HG02884 (cell line): ENCODE measurements at regions not wholly inside any gene's neighbourhood (a gene's known extent, or its start where the extent isn't known, plus 50 kb on each side); places are given as distances from the start of the nearest gene placed in this dataset.

Source experiments
- ATAC-seq: cut with Tn5 transposase; IDR thresholded peaks from one replicate; pipeline ENCODE4 v1.9.1; 2021; ENCODE audit warnings: mild to moderate bottlenecking, moderate library complexity; ENCODE audit not compliant: unreplicated experiment

GRCh38 chr2:196248467-196249094 lies 77.2 kb upstream of the STK17B start:
- ATAC-seq, result no peak

DNA sequence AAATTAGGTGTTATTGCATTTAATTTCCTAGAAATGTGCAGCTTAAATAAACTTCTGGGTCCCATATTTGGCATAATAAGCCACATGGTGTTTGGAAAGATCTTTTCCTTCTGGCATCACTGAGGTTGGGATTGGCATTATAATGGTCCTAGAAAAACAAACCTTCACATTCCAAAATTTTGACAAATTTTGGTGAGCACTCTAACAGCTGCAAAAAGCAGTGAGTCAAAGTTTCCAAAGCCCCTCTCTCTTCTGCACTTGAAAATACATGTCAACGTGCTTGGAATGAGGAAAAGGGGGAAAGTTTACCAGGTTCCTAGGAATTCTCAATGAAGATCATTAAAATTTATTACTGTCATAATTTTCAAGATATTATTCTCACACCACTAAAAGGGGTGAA lies 77.8 kb upstream of the STK17B start:
- no peak for ATAC-seq

DNA sequence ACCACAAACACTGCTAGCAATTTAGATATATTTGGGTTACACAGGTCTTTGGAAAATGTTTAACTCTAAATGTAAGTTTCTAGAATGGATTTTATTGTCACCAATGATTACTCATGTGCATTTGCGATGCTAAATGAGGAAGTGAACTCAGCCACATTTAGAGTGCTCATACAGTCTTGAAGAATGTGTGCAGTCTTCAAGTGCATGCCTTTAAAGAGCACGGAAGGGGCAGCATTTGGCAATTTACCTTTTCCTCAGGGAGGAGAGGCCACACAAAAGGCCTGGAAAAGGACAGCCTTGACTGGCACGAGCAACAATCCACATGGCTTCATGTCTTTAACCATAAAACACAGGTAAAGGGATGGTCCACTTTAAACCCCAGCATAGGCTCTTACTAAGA lies 78.5 kb upstream of the STK17B start:
- peak; percentile 77 for ATAC-seq

- ATAC-seq, result no peak
These were observed 79.8 kb upstream of the STK17B start for GRCh38 chr2:196251132-196251531.

DNA sequence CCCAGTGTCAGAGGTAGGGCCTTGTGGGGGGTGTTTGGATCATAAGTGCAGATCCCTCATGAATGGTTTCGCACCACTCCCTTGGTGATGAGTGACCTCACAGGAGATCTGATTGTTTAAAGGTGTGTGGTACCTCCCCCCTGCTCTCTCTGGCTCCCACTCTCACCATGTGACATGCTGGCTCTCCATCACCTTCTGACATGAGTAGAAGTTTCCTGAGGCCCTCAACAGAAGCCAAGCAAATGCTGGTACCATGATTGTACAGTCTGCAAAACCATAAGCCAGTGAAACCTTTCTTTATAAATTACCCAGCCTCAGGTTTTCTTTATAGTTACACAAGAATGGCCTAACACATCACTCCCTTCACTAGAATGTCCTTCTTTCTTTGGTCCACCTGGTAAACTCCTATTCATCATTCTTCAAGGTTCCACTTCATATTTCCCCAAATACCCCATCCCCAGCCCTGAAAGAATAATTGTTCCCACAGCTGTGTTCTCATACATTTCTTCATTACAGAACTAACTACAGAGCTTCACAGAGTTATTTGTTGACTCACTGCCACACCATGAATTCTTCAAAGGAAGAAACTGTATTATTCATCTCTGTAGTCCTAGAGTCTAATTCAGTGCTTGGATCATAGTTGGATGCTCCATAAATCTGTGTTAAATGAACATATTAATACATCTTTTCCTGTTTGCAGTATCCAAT lies 81.2 kb upstream of the STK17B start:
- no peak for ATAC-seq

DNA sequence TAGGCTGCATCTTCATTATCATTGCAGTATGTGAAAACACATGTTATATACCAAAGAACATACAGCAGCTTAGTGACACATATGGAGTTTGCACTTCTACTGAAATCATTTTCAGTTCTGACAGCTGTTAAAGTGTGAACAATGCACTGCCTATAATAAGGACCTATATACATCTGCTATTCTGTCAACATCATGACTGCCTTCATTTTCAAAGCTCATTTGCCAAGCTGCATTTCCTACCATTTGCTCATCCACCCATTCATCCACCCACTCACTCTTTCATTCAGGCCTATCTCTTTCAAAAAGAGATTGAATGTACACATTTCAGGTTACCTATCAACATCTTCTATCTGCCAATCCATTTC lies 81.7 kb upstream of the STK17B start:
- ATAC-seq, result no peak

- no peak for ATAC-seq
These were observed 85.2 kb upstream of the STK17B start for GRCh38 chr2:196256585-196256984.

DNA sequence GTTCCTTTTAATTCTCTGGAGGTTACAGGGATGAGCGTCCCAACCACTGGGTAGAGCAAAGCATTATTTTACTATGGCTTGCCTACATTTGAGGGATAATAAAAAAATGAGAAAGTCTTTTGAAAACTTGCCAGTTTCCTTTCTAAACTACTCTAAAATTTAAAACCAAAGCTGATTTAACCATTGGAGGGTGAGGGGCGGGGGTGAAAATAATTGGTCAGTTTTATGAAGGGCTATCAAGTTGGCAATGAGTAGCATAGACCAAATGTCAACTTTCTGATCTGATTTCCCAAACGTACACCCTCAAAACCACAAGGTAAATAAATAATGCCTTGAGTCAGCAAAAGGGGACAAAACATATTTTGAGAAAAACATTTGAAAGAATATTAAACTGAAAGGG lies 85.7 kb upstream of the STK17B start:
- no peak for ATAC-seq

GRCh38 chr2:196258407-196258806 lies 87.0 kb upstream of the STK17B start:
- ATAC-seq, result no peak

DNA sequence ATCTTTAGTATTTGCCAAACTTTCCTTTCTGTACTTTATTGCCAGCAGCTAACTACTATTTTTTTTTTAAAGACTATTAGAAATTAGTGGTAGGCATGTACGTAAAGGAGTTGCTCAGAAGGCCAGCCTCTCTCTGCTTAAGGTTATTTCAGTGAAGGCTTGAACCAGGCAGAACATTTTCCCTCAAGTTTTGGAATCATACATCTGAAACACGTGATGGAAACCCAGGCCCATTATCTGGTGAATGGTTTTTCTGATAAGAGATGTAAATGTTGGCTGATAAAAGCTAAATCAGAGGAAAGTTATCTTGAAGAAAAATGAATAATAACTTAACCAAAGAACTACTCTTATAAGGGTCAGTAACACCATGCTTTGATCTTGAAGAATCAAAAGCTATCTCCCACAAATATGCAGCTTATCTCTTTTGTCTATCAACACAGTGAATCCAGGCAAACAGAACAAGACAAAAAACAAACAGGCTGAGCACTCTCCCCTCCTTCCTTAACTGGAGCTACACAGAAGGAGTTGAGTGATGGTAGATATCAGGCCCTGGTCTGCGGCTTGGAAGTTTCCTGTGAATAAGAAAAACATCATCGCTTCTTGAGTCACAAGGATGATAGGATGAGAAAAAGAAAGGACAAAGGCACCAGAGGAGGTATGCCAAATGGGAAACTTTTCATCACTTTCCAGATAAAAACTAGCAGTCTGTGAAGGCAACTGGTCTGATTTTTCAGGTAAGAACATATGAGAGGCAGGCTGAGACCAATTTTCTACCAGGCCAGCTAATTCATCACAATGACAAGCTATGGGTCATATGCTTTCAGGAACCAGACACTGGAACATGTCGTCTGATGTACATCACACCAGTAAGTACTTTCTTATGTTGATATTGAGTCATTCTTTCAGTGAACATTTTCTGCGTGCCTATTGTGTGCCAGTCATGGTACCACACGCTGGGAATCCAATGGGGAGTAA lies 88.4 kb upstream of the STK17B start:
- ATAC-seq, result no peak

DNA sequence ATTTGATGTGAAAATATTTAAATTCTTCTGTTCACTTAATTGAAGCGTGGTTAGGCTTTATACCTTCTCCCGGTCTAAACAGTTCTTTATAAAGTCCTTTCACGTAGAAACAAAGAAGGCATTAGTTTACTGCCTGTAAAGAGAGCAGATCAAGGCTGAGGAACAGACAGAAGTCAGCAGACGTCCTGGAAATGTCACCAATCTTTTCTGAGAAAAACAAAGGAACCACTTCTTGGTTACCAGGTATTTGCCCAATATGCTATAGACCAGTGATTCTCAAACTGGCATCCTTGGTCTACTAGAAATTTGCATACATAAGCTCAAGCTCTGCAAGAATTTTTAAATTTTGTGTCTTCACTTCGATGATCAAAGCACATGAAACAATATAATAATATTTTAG lies 89.2 kb upstream of the STK17B start:
- ATAC-seq, result no peak

DNA sequence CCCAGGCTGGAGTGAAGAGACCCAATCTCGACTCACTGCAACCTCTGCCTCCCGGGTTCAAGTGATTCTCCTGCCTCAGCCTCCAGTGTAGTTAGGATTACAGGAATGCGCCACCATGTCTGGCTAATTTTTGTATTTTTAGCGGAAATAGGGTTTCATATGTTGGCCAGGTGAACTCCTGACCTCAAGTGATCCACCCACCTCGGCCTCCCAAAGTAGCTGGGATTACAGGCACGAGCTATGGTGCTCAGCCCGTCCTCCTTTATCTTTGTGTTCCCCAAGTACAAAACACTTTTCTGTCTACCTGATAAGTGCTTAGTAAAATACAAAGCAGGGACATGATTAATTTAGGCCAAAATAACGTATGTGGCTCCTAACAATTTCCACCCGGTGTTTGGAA lies 91.2 kb upstream of the STK17B start:
- ATAC-seq, result no peak

DNA sequence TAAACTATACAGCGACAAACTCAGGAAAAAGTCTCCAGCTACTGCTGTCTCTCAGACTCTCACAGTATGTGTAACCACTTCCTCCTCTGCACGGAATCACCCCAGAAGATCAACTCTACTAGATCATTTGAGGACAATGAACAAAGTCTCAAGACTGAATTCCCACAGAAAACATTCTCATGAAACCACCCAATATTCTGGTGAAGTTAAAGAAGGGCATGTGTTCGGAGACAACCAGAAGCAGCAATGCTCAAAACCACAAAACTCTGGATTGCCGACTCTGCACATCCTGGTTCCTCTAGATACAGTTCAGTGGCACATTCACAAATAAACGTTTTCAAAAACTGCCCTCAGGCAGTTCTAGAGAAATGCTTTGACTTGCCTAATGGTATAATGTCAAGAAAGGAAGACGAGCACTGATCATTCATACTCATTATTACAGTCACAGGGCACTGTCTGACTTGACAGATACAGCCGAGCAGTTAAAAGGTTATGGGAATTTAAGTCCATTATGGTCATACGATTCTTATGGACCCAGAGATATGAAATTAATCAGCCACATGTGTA lies 91.9 kb upstream of the STK17B start:
- peak; percentile 93 for ATAC-seq

DNA sequence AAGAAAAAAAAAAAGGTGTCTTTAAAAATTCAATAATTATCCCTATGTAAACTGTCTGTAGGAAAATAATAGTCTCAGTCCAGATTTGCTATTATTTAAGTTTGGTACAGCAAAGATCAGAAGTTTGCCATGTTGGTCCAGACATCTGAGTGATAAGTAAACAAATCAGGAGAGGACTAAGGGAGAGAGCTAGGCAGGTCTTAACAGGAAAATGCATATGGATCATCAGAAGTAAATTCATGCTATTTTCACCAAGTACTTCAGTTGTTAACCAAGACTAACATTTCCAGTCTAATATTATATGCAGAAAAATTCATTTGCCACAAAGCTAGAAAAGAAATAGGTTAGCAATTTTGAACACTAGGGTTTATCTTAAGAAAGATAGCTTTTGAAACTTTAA lies 95.0 kb upstream of the STK17B start:
- no peak for ATAC-seq

GRCh38 chr2:196266855-196267254 lies 95.5 kb upstream of the STK17B start:
- no peak for ATAC-seq

DNA sequence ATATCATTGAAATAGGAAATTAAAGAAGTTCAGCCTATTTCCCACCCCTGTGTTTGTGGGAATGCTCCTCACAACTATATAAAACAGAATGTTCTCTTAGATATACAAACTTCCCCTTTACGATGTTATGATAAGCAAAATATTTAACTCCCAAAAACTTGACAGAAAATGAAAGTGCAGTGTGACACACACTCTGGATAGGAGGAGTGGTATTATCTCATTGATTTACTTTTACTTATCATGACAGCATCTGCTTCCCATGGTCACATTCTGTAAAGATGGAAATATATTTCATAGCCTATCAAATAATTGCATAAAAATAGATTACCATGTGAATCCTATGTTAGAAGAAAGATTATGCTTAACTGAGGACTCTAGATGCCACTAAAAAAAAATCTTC lies 96.6 kb upstream of the STK17B start:
- ATAC-seq, result no peak

GRCh38 chr2:196268538-196269338 lies 97.4 kb upstream of the STK17B start:
- no peak for ATAC-seq

DNA sequence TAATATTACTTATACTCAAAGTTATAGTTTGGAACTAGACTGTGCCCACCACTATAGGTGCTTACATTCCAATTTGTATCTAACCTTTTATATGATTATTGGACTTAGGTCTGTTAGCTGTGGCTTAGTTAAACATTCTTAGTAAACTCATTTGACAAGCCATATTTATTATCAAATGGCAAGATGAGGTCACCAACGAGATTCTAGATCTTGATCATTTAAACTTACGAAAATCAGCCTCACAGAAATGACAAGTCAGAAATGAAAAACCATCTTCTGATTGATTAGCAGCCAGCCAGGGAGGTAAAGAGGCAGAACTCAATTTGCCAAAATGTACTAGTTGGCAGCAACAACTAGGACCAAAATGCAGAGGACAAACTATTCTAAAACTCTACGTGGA lies 100.4 kb upstream of the STK17B start:
- ATAC-seq, result no peak

- peak; percentile 65 for ATAC-seq
These were observed 103.0 kb upstream of the STK17B start for GRCh38 chr2:196274387-196274809.

GRCh38 chr2:196275646-196276352 lies 104.4 kb upstream of the STK17B start:
- no peak for ATAC-seq
